Smooth muscle cell (in vitro differentiated cells): ENCODE measurements at regions not wholly inside any gene's neighbourhood (a gene's known extent, or its start where the extent isn't known, plus 50 kb on each side); places are given as distances from the start of the nearest gene placed in this dataset.
A peak's percentile ranks its signal among the peaks of the same experiment; 100 is the strongest.

Source experiments
- DNase-seq: peaks from one replicate; lab custom pipeline; 2025; ENCODE audit not compliant: unreplicated experiment; lab: John Stamatoyannopoulos, UW
- H2AFZ ChIP-seq: fragments of 200-600 bp; sonication (generic); 2 replicates; pipeline ENCODE4 v1.6.0; 2016; ENCODE audit warnings: antibody characterized with exemption, low read depth, mild to moderate bottlenecking
- H3F3A ChIP-seq: fragments of 200-600 bp; sonication (generic); 2 replicates; pipeline ENCODE4 v1.6.0; 2017; ENCODE audit warnings: antibody characterized with exemption, low read depth
- H3K27ac ChIP-seq: fragments of 200-600 bp; sonication (generic); 2 replicates; pipeline ENCODE4 v1.5.1; 2016; ENCODE audit warnings: low read depth, mild to moderate bottlenecking
- H3K27me3 ChIP-seq: fragments of 200-600 bp; sonication (generic); 2 replicates; pipeline ENCODE4 v1.6.1; 2016; ENCODE audit warnings: low read depth, mild to moderate bottlenecking
- H3K36me3 ChIP-seq: fragments of 200-600 bp; sonication (generic); 2 replicates; pipeline ENCODE4 v1.5.1; 2016; ENCODE audit warnings: low read depth
- H3K4me1 ChIP-seq: fragments of 200-600 bp; sonication (generic); 2 replicates; pipeline ENCODE4 v1.5.1; 2016; ENCODE audit warnings: low read depth
- H3K4me2 ChIP-seq: fragments of 200-600 bp; sonication (generic); 2 replicates; pipeline ENCODE4 v1.6.0; 2016; ENCODE audit warnings: mild to moderate bottlenecking
- H3K4me3 ChIP-seq: fragments of 200-600 bp; sonication (generic); 2 replicates; pipeline ENCODE4 v1.5.1; 2016; ENCODE audit warnings: mild to moderate bottlenecking
- H3K79me2 ChIP-seq: fragments of 200-600 bp; sonication (generic); 2 replicates; pipeline ENCODE4 v1.6.0; 2016; ENCODE audit warnings: low read depth, mild to moderate bottlenecking
- H3K9ac ChIP-seq: fragments of 200-600 bp; sonication (generic); 2 replicates; pipeline ENCODE4 v1.6.0; 2016; ENCODE audit warnings: low read depth
- H3K9me3 ChIP-seq: fragments of 200-600 bp; sonication (generic); replicated peaks from 2 replicates; pipeline ENCODE4 v1.5.1; 2016; ENCODE audit warnings: low read depth
- H4K20me1 ChIP-seq: fragments of 200-600 bp; sonication (generic); 2 replicates; pipeline ENCODE4 v1.6.0; 2016; ENCODE audit warnings: low read depth
- WGBS: methylation state at CpG from one replicate; pipeline ENCODE4 v1.1.7; 2016; ENCODE audit warnings: low lambda C conversion rate; 5-methylcytosine and 5-hydroxymethylcytosine counted together
- TF ChIP-seq, protein P1 (sequence below): fragments of 200-600 bp; sonication (generic); IDR thresholded peaks from 2 replicates; pipeline ENCODE4 v1.5.1; 2017; ENCODE audit warnings: borderline replicate concordance, mild to moderate bottlenecking, antibody characterized with exemption; ENCODE audit not compliant: insufficient read depth, poor library complexity, severe bottlenecking

DNA sequence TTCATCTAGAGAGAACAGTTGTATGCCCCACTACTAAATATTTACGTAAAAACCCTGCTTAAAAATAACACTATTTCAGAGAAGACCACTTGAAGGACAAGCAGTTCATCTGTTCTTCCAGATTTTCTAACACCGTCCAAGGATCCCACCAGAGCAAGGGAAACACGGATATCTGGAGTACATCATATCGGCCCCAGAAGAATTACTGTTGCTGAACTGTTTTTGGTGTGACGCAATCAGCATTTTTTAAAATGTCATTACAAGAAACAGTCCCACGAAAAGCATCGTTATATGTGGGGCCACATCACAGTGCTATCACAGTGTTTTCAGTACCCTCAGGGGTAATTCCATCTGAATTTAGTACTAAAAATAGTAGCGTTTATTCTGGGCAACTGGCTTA is 134.5 kb upstream of the PKDCC start:
- no peak overlapping the region for H3K27ac ChIP-seq
- H3K79me2 ChIP-seq, result no peaks in the 10 kb centered on the region
- H3K4me3 ChIP-seq, result no peak overlapping the region
- no peak overlapping the region for H3K9ac ChIP-seq
- no peaks in the 10 kb centered on the region for H3K36me3 ChIP-seq
- H3K4me1 ChIP-seq, result peaks cover 7% of the 10 kb centered on the region
- peak overlapping the region; percentile 46 for H2AFZ ChIP-seq
- H4K20me1 ChIP-seq, result no peaks in the 10 kb centered on the region
- 54% methylated on average over 8 of the region's 8 CpGs for WGBS
- no peaks in the 10 kb centered on the region for H3K27me3 ChIP-seq
- no peak overlapping the region for H3K4me2 ChIP-seq
- DNase-seq, result no peak
- H3F3A ChIP-seq, result no peaks in the 10 kb centered on the region
- TF ChIP-seq, protein P1, sequence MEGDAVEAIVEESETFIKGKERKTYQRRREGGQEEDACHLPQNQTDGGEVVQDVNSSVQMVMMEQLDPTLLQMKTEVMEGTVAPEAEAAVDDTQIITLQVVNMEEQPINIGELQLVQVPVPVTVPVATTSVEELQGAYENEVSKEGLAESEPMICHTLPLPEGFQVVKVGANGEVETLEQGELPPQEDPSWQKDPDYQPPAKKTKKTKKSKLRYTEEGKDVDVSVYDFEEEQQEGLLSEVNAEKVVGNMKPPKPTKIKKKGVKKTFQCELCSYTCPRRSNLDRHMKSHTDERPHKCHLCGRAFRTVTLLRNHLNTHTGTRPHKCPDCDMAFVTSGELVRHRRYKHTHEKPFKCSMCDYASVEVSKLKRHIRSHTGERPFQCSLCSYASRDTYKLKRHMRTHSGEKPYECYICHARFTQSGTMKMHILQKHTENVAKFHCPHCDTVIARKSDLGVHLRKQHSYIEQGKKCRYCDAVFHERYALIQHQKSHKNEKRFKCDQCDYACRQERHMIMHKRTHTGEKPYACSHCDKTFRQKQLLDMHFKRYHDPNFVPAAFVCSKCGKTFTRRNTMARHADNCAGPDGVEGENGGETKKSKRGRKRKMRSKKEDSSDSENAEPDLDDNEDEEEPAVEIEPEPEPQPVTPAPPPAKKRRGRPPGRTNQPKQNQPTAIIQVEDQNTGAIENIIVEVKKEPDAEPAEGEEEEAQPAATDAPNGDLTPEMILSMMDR, result no peak
- no peaks in the 10 kb centered on the region for H3K9me3 ChIP-seq

DNA sequence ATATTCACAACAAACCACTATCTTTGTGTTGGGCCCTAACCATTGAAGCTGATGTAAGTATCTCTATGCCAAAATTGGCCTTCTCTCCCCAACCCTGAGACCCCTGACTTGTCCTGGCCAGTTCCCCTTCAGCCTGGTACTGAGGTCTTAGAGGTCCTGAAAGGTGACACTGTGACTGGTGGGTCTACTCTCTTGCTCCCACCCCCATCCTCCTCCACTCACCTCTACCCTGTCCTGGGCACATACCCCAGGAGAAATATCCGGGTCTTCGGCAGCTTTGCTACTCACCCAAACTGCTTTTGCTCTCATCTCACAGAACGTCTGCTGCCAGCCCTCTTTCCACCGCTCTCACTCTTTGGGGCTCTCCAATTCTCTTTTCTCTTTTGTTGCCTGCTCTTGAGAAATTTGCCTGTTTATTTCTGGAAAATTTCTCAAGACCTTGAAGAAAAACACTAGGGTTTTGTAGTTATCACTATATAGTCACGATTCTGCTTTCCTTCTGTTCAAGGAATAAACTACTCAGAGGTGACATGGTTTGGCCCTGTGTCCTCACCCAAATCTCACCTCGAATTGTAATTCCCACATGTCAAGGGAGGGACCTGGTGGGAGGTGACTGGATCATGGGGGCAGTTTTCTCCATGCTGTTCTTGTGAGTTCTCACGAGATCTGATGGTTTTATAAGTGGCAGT is 133.8 kb upstream of the PKDCC start:
- 85% methylated on average over 7 of the region's 7 CpGs for WGBS
- H3K4me3 ChIP-seq, result no peak overlapping the region
- H2AFZ ChIP-seq, result no peak overlapping the region
- H3F3A ChIP-seq, result no peaks in the 10 kb centered on the region
- H3K9me3 ChIP-seq, result no peaks in the 10 kb centered on the region
- H3K79me2 ChIP-seq, result no peaks in the 10 kb centered on the region
- H3K27ac ChIP-seq, result no peak overlapping the region
- H3K27me3 ChIP-seq, result no peaks in the 10 kb centered on the region
- no peak for DNase-seq
- H3K4me1 ChIP-seq, result peaks cover 7% of the 10 kb centered on the region
- no peaks in the 10 kb centered on the region for H4K20me1 ChIP-seq
- H3K4me2 ChIP-seq, result no peak overlapping the region
- no peaks in the 10 kb centered on the region for H3K36me3 ChIP-seq
- no peak overlapping the region for H3K9ac ChIP-seq
- TF ChIP-seq, protein P1, result no peak

DNA sequence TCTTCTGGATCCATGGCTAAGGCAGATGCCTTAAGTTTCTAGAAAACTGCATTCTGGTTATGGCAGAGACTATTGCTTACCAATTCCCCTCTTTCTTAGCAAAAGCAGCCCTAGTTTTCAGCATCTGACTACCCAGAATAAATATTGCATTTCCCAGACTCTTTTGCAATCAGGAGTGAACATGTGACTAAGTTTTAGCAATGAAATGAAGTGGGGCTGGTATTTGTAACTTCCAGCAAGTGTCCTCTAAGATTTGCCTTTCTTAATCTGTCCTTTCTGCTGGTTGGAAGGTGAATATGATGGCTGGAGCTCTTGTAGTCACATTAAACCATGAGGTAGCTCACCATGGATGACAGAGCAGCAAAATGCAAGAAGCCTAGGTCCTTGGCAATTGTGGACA is 132.9 kb upstream of the PKDCC start:
- Histone ChIP-seq H3K9ac (no peak overlapping the region), H3K36me3 (no peaks in the 10 kb centered on the region), H3K27me3 (no peaks in the 10 kb centered on the region), H3F3A (no peaks in the 10 kb centered on the region), H3K4me2 (no peak overlapping the region), H3K4me1 (peaks cover 5% of the 10 kb centered on the region), H3K79me2 (no peaks in the 10 kb centered on the region), H4K20me1 (no peaks in the 10 kb centered on the region), H3K27ac (no peak overlapping the region), H3K9me3 (no peaks in the 10 kb centered on the region), H3K4me3 (no peak overlapping the region), H2AFZ (no peak overlapping the region)
- DNase-seq, result no peak
- TF ChIP-seq, protein P1, result no peak

DNA sequence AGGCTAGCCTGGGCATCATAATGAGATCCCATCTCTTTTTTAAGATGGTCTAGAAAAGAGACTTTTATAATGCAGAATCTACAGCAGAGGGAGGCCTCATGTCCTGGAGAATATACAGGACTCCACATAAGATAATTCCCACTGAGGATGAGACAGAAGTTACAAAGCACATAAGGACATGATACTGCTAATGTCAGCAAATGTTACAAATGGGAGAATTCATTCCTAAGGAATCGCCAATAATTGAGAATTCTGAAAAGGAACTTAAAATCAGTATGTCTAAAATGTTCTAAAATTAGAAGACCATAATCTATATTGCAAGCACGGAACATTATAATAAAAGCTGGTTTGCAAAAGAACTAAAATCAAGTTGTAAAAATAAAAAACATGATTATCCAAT is 131.6 kb upstream of the PKDCC start:
- H3K9me3 ChIP-seq, result no peaks in the 10 kb centered on the region
- H3K79me2 ChIP-seq, result no peaks in the 10 kb centered on the region
- H3K36me3 ChIP-seq, result no peaks in the 10 kb centered on the region
- TF ChIP-seq, protein P1, result no peak
- H3K4me3 ChIP-seq, result no peak overlapping the region
- H3F3A ChIP-seq, result no peaks in the 10 kb centered on the region
- no peaks in the 10 kb centered on the region for H3K27me3 ChIP-seq
- DNase-seq, result no peak
- WGBS, result 96% methylated on average over 2 of the region's 2 CpGs
- H3K9ac ChIP-seq, result no peak overlapping the region
- no peak overlapping the region for H3K4me2 ChIP-seq
- no peaks in the 10 kb centered on the region for H3K4me1 ChIP-seq
- H3K27ac ChIP-seq, result no peak overlapping the region
- H4K20me1 ChIP-seq, result no peaks in the 10 kb centered on the region
- H2AFZ ChIP-seq, result no peak overlapping the region
